ENCODE measurements at regions not wholly inside any gene's neighbourhood (a gene's known extent, or its start where the extent isn't known, plus 50 kb on each side); places are given as distances from the start of the nearest gene placed in this dataset.
"Not testable (repeated sequence)": the region's sequence is repeated elsewhere in the genome, so short reads cannot be mapped to it uniquely, and the experiment has no call there.

DNA sequence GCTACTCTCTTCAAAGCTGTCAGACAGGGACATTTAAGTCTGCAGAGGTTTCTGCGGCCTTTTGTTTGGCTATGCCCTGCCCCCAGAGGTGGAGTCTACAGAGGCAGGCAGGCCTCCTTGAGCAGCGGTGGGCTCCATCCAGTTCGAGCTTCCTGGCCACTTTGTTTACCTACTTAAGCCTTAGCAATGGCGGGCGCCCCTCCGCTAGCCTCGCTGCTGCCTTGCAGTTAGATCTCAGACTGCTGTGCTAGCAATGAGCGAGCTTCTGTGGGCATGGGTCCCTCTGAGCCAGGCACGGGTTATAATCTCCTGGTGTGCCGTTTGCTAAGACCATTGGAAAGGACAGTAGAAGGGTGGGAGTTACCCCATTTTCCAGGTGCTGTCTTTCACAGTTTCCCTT is 924.9 kb upstream of the C9orf72 start:
- TF ChIP-seq POLR2A (IDR thresholded peaks at IDR 0.05) = not testable (repeated sequence)
- TF ChIP-seq, protein P1, sequence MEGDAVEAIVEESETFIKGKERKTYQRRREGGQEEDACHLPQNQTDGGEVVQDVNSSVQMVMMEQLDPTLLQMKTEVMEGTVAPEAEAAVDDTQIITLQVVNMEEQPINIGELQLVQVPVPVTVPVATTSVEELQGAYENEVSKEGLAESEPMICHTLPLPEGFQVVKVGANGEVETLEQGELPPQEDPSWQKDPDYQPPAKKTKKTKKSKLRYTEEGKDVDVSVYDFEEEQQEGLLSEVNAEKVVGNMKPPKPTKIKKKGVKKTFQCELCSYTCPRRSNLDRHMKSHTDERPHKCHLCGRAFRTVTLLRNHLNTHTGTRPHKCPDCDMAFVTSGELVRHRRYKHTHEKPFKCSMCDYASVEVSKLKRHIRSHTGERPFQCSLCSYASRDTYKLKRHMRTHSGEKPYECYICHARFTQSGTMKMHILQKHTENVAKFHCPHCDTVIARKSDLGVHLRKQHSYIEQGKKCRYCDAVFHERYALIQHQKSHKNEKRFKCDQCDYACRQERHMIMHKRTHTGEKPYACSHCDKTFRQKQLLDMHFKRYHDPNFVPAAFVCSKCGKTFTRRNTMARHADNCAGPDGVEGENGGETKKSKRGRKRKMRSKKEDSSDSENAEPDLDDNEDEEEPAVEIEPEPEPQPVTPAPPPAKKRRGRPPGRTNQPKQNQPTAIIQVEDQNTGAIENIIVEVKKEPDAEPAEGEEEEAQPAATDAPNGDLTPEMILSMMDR (IDR thresholded peaks at IDR 0.05) = not testable (repeated sequence)

All from right lobe of liver (tissue), 4 donors.